ENCODE measurements at regions not wholly inside any gene's neighbourhood (a gene's known extent, or its start where the extent isn't known, plus 50 kb on each side); places are given as distances from the start of the nearest gene placed in this dataset.

DNA sequence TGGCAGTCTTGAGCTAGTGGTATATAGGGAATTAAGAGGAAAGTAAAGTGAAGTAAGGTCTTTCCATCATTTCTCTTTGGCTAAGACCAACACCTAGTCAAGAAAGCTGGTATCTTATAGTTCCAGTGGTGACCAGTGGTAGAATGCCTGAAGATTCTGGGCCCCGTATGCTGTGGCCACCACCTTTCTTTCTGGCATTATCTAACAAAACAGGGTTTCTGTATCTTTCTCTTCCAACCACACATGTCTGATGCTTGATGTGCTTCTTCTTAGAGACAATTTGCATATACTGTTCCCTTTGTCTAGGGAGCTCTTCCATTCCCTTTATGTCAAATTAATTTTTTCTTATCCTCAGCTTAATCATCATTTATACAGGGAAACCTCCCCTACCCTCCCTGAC is 109.9 kb upstream of the SSBP2 start:
- intact Hi-C loops (cut with DNase I; ENCODE audit: low total_unique reads): no loop called here

DNA sequence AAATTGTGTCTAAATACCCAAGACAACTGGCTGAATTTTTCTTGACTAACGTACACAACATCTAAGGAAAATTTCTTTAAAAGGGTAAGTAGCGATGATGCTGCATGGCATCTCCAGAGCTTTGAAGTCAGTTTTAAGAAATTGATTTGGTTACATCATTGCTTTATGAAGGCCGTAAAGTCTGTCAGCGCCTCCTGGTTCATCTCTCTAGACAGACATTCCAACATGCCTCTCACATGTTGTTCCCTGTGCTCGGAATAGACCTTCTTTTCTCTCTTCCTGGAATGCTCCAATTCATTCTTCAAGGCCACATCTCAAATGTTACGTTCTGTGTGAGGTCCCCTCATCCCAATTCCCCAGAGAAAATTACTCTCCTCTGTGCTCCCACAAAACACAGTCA is 108.7 kb upstream of the SSBP2 start:
- Histone ChIP-seq H3K4me3 (no peak overlapping the region), H3K9me3 (no peaks in the 10 kb centered on the region), H3K27ac (no peak overlapping the region), H3K36me3 (no peaks in the 10 kb centered on the region), H3K4me1 (no peaks in the 10 kb centered on the region), H3K27me3 (no peaks in the 10 kb centered on the region)
- intact Hi-C loops (cut with DNase I; ENCODE audit: low total_unique reads): no loop called here
- no peak for TF ChIP-seq POLR2AphosphoS5 (IDR thresholded peaks at IDR 0.05)
- TF ChIP-seq, protein P1, sequence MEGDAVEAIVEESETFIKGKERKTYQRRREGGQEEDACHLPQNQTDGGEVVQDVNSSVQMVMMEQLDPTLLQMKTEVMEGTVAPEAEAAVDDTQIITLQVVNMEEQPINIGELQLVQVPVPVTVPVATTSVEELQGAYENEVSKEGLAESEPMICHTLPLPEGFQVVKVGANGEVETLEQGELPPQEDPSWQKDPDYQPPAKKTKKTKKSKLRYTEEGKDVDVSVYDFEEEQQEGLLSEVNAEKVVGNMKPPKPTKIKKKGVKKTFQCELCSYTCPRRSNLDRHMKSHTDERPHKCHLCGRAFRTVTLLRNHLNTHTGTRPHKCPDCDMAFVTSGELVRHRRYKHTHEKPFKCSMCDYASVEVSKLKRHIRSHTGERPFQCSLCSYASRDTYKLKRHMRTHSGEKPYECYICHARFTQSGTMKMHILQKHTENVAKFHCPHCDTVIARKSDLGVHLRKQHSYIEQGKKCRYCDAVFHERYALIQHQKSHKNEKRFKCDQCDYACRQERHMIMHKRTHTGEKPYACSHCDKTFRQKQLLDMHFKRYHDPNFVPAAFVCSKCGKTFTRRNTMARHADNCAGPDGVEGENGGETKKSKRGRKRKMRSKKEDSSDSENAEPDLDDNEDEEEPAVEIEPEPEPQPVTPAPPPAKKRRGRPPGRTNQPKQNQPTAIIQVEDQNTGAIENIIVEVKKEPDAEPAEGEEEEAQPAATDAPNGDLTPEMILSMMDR (IDR thresholded peaks at IDR 0.05): no peak
- TF ChIP-seq POLR2A (IDR thresholded peaks at IDR 0.05): no peak
- no peak for DNase-seq (ENCODE audit: low spot score in 2 of 2)

More for the DNA sequence above, 109.9 kb upstream of the SSBP2 start:
- Histone ChIP-seq H3K4me1 (no peaks in the 10 kb centered on the region), H3K9me3 (no peaks in the 10 kb centered on the region), H3K27ac (no peak overlapping the region), H3K4me3 (no peak overlapping the region), H3K27me3 (no peaks in the 10 kb centered on the region), H3K36me3 (no peaks in the 10 kb centered on the region)
- DNase-seq (ENCODE audit: low spot score in 2 of 2): no peak
- TF ChIP-seq, protein P1 (IDR thresholded peaks at IDR 0.05): no peak
- TF ChIP-seq POLR2AphosphoS5 (IDR thresholded peaks at IDR 0.05) (no peak), POLR2A (IDR thresholded peaks at IDR 0.05) (no peak)

DNA sequence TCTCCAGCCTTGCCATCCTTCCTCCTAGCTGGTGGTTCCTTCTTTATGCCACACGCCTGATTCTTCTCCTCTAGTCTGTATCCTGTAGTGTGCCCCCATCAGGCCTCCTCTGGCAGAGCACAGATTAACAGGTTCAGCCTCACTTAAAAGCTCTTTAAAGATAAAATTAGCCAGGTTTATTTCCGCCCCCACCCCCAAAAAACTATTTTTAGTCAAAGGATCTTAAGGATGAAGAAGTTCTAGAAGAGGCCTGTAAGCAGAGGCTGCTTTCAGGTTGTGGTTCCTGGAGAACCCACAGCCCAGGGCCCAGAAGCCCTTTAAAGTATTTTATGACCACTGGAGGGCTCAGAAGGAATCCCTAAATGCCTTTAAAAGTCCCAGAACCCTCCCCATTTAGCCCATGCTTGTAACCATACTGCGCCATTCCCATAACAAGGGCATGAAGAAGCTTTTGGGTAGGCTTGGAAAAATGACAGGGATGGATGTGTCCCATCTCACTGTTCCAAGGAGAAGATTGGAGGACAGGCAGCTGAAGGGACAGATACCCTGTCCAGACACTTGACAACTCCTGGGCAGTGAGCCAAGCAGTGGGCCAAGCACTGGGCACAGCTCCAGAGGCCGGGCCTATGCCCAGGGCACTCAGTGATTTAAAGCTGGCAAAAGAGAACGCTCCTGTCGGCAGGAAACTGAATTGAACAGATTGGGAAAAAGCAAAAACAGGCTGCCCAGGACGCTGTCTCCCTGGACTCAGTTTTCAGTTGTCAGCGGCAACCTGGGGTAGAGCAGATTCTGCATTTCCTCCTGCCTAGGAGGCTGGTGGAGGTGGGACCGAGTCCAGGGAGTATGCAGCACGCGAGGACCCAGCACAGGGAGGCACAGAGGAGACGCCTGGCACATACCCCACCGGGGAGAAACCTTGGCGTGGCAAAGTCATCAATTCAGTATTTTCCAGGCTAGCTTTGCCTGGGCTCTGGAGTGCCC is 106.3 kb upstream of the SSBP2 start:
- intact Hi-C loops (cut with DNase I; ENCODE audit: low total_unique reads): no loop called here
- peak overlapping the region; percentile 49 to 83 for H3K27ac ChIP-seq
- H3K36me3 ChIP-seq: no peaks in the 10 kb centered on the region
- TF ChIP-seq, protein P1 (IDR thresholded peaks at IDR 0.05): peak in 2 of 3 donors; percentile 41 to 44
- TF ChIP-seq POLR2AphosphoS5 (IDR thresholded peaks at IDR 0.05) (no peak), POLR2A (IDR thresholded peaks at IDR 0.05) (no peak)
- peak overlapping the region in 2 of 3 donors; percentile 18 to 27 for H3K4me3 ChIP-seq
- no peaks in the 10 kb centered on the region for H3K9me3 ChIP-seq
- peak; percentile 56 to 72 for DNase-seq (ENCODE audit: low spot score in 2 of 2)
- H3K27me3 ChIP-seq: no peaks in the 10 kb centered on the region
- H3K4me1 ChIP-seq: no peaks in the 10 kb centered on the region

DNA sequence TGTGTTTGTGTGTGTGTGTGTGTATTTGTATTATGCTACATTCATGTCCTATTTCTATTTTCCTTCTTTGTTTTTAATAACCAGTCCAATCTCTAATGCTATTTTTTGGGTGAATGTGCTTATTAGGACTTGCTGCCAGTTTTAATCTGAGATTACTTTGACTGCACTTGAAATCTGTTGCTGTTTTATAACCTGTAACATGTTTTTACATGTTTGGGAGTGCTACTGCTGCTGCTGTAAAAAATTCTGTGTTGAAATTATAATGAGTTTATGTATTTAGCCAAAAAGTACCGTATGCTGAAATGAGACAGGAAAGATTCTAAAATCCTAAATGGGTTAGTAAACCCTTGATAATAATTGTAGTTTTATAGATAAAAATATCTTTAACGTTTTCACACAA is 104.7 kb upstream of the SSBP2 start:
- no peaks in the 10 kb centered on the region for H3K27me3 ChIP-seq
- peaks cover 6 to 8% of the 10 kb centered on the region in 2 donors for H3K4me1 ChIP-seq
- H3K36me3 ChIP-seq: no peaks in the 10 kb centered on the region
- intact Hi-C loops (cut with DNase I; ENCODE audit: low total_unique reads): no loop called here
- H3K4me3 ChIP-seq: no peak overlapping the region
- peak overlapping the region; percentile 23 to 31 for H3K27ac ChIP-seq
- TF ChIP-seq, protein P1 (IDR thresholded peaks at IDR 0.05): no peak
- TF ChIP-seq POLR2AphosphoS5 (IDR thresholded peaks at IDR 0.05) (no peak), POLR2A (IDR thresholded peaks at IDR 0.05) (no peak)
- DNase-seq (ENCODE audit: low spot score in 2 of 2): no peak
- no peaks in the 10 kb centered on the region for H3K9me3 ChIP-seq

- peaks cover 13 to 14% of the 10 kb centered on the region in 2 donors for H3K4me1 ChIP-seq
- no peaks in the 10 kb centered on the region for H3K9me3 ChIP-seq
- H3K4me3 ChIP-seq: no peak overlapping the region
- H3K36me3 ChIP-seq: no peaks in the 10 kb centered on the region
- TF ChIP-seq POLR2AphosphoS5 (IDR thresholded peaks at IDR 0.05) (no peak), POLR2A (IDR thresholded peaks at IDR 0.05) (no peak)
- TF ChIP-seq, protein P1 (IDR thresholded peaks at IDR 0.05): no peak
- H3K27me3 ChIP-seq: no peaks in the 10 kb centered on the region
- intact Hi-C loops (cut with DNase I; ENCODE audit: low total_unique reads): loop anchor here (5.0 kb wide), 1 partner anchor 103 kb away; the partner anchor contains the start of gene SSBP2
- no peak for DNase-seq (ENCODE audit: low spot score in 2 of 2)
- no peak overlapping the region for H3K27ac ChIP-seq
Observed at GRCh38 chr5:81854915-81855314, 104.0 kb upstream of the SSBP2 start.
